ENCODE measurements at regions not wholly inside any gene's neighbourhood (a gene's known extent, or its start where the extent isn't known, plus 50 kb on each side); places are given as distances from the start of the nearest gene placed in this dataset.
"Not testable (repeated sequence)": the region's sequence is repeated elsewhere in the genome, so short reads cannot be mapped to it uniquely, and the experiment has no call there.

DNA sequence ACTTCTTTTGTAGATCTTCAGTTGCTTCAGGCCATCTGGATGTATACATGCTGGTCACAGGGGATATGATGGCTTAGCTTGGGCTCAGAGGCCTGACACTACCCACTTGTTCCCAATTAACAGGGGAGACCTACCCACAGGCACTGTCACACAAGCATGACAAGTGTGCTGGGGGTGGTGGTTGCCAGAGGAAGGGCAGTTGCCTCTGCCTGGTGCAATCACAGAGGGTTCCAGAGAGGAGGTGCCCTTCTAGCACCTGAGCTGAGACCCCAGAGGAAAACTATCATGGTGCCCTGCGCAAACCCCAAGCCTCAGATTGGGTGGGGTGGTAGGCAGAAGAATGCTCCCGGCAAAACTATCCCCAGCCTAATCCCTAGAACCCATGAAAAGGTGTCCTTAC, 65.6 kb upstream of the NANOS1 start:
- no peak for ATAC-seq (replicated peaks; ENCODE audit: extremely low read depth, poor library complexity, severe bottlenecking)
- Mint-ChIP-seq H3K27ac (ENCODE audit: low read depth) (no peak overlapping the region), H3K27me3 (peaks cover 57% of the 10 kb centered on the region), H3K36me3 (ENCODE audit: insufficient read depth) (no peaks in the 10 kb centered on the region), H3K4me3 (no peak overlapping the region), H3K9me3 (no peaks in the 10 kb centered on the region), H3K4me1 (no peaks in the 10 kb centered on the region)
- no peak for DNase-seq (ENCODE audit: low spot score in 2 of 2)

DNA sequence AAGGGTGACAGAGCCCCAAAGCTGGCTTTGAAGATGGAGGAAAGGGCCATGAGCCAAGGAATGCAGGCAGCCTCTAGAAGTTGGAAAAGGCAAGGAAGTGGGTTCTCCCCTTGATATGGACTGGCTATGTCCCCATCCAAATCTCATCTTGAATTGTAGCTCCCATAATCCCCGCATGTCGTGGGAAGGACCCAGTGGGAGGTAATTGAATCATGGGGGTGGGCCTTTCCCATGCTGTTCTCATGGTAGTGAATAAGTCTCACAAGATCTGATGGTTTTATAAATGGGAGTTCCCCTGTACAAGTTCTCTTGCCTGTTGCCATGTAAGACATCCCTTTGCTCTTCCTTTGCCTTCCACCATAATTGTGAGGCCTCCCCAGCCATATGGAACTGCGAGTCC, 65.0 kb upstream of the NANOS1 start:
- not testable (repeated sequence) for H3K9me3 Mint-ChIP-seq; H3K4me3 Mint-ChIP-seq; H3K27ac Mint-ChIP-seq (ENCODE audit: low read depth); DNase-seq (ENCODE audit: low spot score in 2 of 2); H3K4me1 Mint-ChIP-seq; H3K36me3 Mint-ChIP-seq (ENCODE audit: insufficient read depth); ATAC-seq (replicated peaks; ENCODE audit: extremely low read depth, poor library complexity, severe bottlenecking)
- peaks cover 63% of the 10 kb centered on the region for H3K27me3 Mint-ChIP-seq

DNA sequence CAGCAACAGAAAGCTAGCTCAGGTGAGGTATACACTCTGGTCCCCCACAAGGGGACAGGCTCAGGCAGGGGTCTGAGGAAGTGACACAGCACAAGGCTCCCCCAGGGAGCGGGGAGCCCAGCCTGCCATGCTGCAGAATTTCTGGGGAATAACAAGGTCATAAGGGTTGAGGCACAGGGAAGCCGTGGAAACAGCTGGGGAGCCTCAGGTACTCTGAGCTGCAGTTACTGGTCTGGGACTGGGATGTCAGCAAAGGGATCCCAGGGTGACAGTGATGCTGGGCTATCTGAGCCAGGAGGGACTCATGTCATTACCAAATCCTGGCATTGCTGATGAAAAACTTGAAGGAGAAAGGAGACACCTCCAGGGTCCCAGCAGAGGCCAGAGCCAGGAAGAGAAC, 64.4 kb upstream of the NANOS1 start:
- H3K36me3 Mint-ChIP-seq (ENCODE audit: insufficient read depth): no peaks in the 10 kb centered on the region
- no peaks in the 10 kb centered on the region for H3K4me1 Mint-ChIP-seq
- H3K4me3 Mint-ChIP-seq: no peak overlapping the region
- no peak overlapping the region for H3K27ac Mint-ChIP-seq (ENCODE audit: low read depth)
- no peaks in the 10 kb centered on the region for H3K9me3 Mint-ChIP-seq
- peaks cover 69% of the 10 kb centered on the region for H3K27me3 Mint-ChIP-seq
- DNase-seq (ENCODE audit: low spot score in 2 of 2) (no peak), ATAC-seq (replicated peaks; ENCODE audit: extremely low read depth, poor library complexity, severe bottlenecking) (no peak)

DNA sequence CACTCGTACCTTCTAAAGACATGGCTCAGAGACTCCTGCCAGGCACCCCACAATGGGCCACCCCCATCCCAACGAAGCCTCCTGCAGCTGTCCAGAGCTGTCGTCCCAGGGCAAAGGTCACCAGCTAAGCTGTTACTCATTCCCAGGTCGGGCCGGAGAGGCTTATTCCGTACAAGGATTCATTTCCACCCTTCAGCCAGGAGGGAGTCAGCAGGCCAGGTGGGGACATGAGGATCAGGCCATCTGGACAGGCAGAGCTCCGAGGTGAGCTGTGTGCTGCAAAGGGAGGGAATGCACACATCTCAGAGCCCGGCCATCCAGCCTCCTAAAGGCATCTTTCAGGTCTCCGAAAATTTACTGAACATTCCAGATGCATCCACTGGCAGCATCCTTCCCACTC, 63.9 kb upstream of the NANOS1 start:
- Mint-ChIP-seq H3K27ac (ENCODE audit: low read depth) (no peak overlapping the region), H3K36me3 (ENCODE audit: insufficient read depth) (no peaks in the 10 kb centered on the region), H3K4me1 (no peaks in the 10 kb centered on the region), H3K9me3 (no peaks in the 10 kb centered on the region), H3K27me3 (peaks cover 70% of the 10 kb centered on the region), H3K4me3 (no peak overlapping the region)
- no peak for ATAC-seq (replicated peaks; ENCODE audit: extremely low read depth, poor library complexity, severe bottlenecking)
- DNase-seq (ENCODE audit: low spot score in 2 of 2): no peak

DNA sequence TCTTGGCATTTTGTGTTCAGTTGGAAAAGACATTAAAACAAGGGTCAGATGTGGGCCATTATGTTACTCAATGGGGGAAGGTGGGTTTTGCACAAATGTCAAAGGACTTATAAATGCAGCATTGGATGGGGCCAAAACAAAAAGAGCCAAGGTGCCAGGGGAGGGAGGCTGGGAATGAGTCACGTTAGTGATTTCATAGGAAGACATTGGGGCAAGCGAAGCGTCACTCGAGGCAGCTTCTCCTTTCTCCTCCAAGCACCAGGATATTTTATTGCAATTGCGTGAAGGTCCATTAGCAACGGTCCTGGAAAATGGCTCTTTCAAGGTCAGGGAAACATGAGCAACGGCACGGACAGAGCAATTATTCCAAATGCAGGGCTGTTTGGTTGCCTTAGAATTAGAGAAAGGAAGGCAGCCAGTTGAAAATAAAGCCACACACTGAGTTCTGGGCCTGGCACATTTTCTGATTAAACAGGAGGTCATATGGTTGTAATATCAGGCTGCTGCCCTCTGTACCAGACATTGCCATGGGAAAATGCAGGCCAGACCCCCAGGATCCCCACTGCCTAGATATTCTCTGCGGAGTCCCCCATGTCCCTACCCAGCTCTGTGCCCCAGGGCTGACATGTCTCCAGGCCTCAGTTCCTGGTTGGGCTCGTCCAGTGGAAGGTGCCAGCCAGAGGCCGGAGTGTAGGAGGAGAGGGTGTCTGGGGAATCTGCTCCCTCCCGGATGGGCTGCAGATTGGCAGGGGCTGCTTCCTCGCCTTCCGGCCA, 63.3 kb upstream of the NANOS1 start:
- Mint-ChIP-seq H3K4me3 (no peak overlapping the region), H3K9me3 (no peaks in the 10 kb centered on the region), H3K36me3 (ENCODE audit: insufficient read depth) (no peaks in the 10 kb centered on the region), H3K27me3 (peaks cover 76% of the 10 kb centered on the region), H3K27ac (ENCODE audit: low read depth) (no peak overlapping the region), H3K4me1 (no peaks in the 10 kb centered on the region)
- no peak for DNase-seq (ENCODE audit: low spot score in 2 of 2)
- ATAC-seq (replicated peaks; ENCODE audit: extremely low read depth, poor library complexity, severe bottlenecking): no peak

DNA sequence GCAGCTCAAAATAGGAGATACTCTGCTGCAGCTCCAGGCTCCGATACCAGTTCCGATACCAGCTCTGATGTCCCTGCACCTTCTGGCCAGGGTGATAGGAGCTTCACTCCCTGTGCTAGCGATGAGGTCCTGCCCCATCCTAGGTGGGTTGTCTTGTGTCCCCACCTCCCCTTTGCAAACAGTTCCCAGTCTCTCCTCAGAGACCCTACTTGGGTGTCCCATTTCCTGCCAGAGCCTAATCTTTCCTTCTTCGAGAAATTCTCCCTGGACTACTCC, 62.7 kb upstream of the NANOS1 start:
- Mint-ChIP-seq H3K27ac (ENCODE audit: low read depth) (no peak overlapping the region), H3K4me1 (no peaks in the 10 kb centered on the region), H3K9me3 (no peaks in the 10 kb centered on the region), H3K27me3 (peaks cover 81% of the 10 kb centered on the region), H3K36me3 (ENCODE audit: insufficient read depth) (no peaks in the 10 kb centered on the region), H3K4me3 (no peak overlapping the region)
- DNase-seq (ENCODE audit: low spot score in 2 of 2) (no peak), ATAC-seq (replicated peaks; ENCODE audit: extremely low read depth, poor library complexity, severe bottlenecking) (no peak)

DNA sequence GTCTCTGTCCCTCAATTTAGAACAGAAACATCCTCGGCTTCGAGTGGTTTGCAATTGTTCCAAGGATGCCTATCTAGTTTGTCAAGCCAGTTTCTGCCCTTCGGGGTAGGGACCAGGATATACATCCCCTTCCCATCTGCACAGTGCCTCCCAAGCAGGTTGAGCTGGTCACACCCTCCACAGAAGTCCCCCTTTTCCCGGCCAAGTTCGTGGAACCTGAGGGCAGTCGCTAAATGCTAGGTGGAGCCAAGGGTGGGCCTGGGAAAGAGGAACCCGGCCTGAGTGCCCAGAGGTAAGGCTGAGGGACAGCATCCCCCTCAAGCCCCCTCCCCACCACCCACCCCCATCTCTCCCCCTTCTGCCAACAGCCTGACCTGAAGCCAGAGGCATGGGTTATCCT, 62.4 kb upstream of the NANOS1 start:
- DNase-seq (ENCODE audit: low spot score in 2 of 2): no peak

DNA sequence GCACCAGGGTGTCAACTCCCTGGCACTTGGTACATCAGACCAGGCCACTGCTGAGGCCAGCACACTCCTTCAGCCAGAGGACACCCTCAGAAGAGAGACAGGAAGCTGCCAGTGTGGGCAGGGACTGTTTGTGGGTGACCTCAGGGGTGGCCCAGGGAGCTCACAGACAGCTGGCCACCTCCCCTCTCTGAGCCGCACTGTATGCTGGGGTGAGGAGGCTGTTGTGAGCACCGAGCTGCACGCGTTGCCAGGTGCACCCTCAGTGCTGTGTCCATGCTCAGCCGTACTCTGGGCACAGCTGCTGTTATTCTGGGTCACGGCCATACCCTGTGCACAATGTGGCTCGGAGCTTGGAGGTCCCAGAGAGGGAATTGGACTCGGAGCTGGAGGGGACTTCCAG, 61.5 kb upstream of the NANOS1 start:
- no peaks in the 10 kb centered on the region for H3K36me3 Mint-ChIP-seq (ENCODE audit: insufficient read depth)
- no peaks in the 10 kb centered on the region for H3K9me3 Mint-ChIP-seq
- peaks cover 86% of the 10 kb centered on the region for H3K27me3 Mint-ChIP-seq
- H3K4me3 Mint-ChIP-seq: no peak overlapping the region
- H3K27ac Mint-ChIP-seq (ENCODE audit: low read depth): no peak overlapping the region
- ATAC-seq (replicated peaks; ENCODE audit: extremely low read depth, poor library complexity, severe bottlenecking): no peak
- H3K4me1 Mint-ChIP-seq: no peaks in the 10 kb centered on the region
- no peak for DNase-seq (ENCODE audit: low spot score in 2 of 2)

More for the DNA sequence above, 62.4 kb upstream of the NANOS1 start:
- Mint-ChIP-seq H3K27me3 (peaks cover 85% of the 10 kb centered on the region), H3K4me1 (no peaks in the 10 kb centered on the region), H3K9me3 (no peaks in the 10 kb centered on the region), H3K36me3 (ENCODE audit: insufficient read depth) (no peaks in the 10 kb centered on the region), H3K4me3 (no peak overlapping the region), H3K27ac (ENCODE audit: low read depth) (no peak overlapping the region)
- ATAC-seq (replicated peaks; ENCODE audit: extremely low read depth, poor library complexity, severe bottlenecking): no peak

DNA sequence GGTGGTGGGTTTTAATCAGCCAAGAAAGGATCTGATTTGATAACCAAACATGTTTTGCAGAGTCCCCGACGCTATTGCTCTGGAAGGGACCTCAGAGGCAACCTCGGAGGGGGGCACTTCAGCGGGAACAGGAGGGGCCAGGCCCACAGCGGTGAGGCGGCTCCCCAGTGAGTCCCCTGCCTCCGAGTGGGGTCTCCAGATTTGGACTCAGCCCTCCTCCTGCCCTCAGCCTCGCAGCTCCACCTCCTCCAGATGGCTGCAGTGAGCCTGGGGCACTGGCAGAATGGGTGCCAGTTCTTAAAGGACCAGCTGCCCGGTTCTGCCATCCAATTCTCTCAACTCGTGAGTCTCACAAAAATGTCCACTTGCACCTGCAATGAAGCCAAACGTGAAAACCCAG, 61.0 kb upstream of the NANOS1 start:
- H3K36me3 Mint-ChIP-seq (ENCODE audit: insufficient read depth): no peaks in the 10 kb centered on the region
- H3K9me3 Mint-ChIP-seq: peaks cover 2% of the 10 kb centered on the region
- H3K27ac Mint-ChIP-seq (ENCODE audit: low read depth): no peak overlapping the region
- ATAC-seq (replicated peaks; ENCODE audit: extremely low read depth, poor library complexity, severe bottlenecking) (no peak), DNase-seq (ENCODE audit: low spot score in 2 of 2) (no peak)
- peaks cover 86% of the 10 kb centered on the region for H3K27me3 Mint-ChIP-seq
- H3K4me1 Mint-ChIP-seq: no peaks in the 10 kb centered on the region
- no peak overlapping the region for H3K4me3 Mint-ChIP-seq

DNA sequence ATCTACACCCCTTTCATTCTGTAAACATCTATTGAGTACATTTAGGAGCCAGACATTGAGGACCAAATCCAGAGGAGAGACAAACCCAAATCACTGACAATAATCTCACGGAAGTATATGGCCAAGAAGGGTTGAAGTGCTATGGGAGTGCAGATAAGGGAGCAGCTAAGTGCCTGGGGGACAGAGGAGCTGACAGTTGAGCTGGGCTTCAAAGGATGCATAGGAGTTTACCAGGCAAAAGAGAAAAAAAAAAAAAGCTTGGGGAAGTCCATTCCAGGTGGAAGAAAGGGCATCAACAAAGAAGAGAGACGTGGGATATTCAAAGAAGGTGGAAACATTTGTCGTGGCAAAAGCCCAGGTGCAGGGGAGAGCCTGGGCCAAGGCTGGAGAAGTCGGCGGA, 60.5 kb upstream of the NANOS1 start:
- no peak for ATAC-seq (replicated peaks; ENCODE audit: extremely low read depth, poor library complexity, severe bottlenecking)
- Mint-ChIP-seq H3K36me3 (ENCODE audit: insufficient read depth) (no peaks in the 10 kb centered on the region), H3K27ac (ENCODE audit: low read depth) (no peak overlapping the region), H3K27me3 (peaks cover 86% of the 10 kb centered on the region), H3K4me1 (no peaks in the 10 kb centered on the region), H3K9me3 (peaks cover 6% of the 10 kb centered on the region), H3K4me3 (no peak overlapping the region)
- DNase-seq (ENCODE audit: low spot score in 2 of 2): no peak

DNA sequence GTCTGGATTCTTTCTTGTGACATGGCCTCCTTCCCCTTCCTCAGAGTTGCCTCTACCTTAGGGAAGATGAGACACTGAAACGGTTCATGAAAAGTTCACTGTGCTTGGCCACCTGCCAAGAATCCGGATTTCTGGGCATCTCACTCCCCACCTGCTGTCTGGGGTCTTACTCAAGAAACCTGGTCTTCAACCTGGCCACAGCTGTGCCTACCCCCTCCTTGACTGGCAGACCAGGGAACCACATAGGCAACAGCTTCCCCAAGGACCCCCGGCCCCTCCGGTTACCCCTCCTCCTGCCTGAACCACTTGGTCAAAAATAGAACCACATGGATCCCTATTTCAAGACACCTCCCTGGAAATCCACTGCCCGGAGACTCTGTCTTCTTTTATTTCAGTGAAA, 58.7 kb upstream of the NANOS1 start:
- H3K36me3 Mint-ChIP-seq (ENCODE audit: insufficient read depth): peaks cover 2% of the 10 kb centered on the region
- DNase-seq (ENCODE audit: low spot score in 2 of 2) (no peak), ATAC-seq (replicated peaks; ENCODE audit: extremely low read depth, poor library complexity, severe bottlenecking) (no peak)
- H3K27me3 Mint-ChIP-seq: peaks cover 81% of the 10 kb centered on the region
- H3K9me3 Mint-ChIP-seq: peaks cover 6% of the 10 kb centered on the region
- H3K27ac Mint-ChIP-seq (ENCODE audit: low read depth): no peak overlapping the region
- no peak overlapping the region for H3K4me3 Mint-ChIP-seq
- H3K4me1 Mint-ChIP-seq: no peaks in the 10 kb centered on the region

DNA sequence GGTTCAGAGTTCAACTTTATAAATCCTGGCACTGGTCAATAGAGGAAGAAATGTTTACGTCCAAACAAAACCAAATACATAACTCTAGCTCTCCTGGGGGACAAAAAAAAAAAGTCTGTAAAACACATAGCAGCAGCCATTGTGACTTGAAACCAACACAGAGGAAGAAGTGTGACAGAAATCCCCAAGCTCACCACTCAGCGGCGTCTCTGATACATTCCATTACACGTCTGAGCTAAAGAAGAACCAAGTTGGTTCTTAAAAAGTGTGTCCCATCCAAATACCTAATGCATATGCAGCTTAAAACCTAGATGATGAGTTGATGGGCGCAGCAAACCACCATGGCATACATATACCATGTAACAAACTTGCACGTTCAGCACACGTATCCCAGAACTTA, 58.3 kb upstream of the NANOS1 start:
- Mint-ChIP-seq H3K4me1 (no peaks in the 10 kb centered on the region), H3K9me3 (peaks cover 6% of the 10 kb centered on the region), H3K27me3 (peaks cover 81% of the 10 kb centered on the region), H3K4me3 (no peak overlapping the region), H3K36me3 (ENCODE audit: insufficient read depth) (peaks cover 2% of the 10 kb centered on the region), H3K27ac (ENCODE audit: low read depth) (no peak overlapping the region)
- ATAC-seq (replicated peaks; ENCODE audit: extremely low read depth, poor library complexity, severe bottlenecking): no peak
- no peak for DNase-seq (ENCODE audit: low spot score in 2 of 2)

DNA sequence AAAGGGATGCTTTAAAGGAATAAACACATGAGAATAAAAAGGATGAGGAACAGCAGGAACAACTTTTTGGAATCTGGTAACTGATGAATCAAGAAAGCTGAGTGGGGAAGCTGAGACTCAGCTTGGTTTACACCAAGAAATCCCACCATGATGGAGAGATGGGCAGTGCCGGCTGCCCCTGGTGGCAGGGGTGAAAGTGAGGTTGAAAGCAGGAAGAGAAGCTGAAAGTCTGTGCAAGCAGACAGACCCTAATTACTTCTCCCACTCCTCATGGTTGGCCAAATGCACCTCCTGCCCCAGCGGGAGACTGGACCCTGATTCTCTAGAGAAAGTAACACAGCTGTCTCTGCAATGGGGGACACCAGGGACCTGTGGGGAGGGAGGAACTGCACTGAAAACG, 57.6 kb upstream of the NANOS1 start:
- ATAC-seq (replicated peaks; ENCODE audit: extremely low read depth, poor library complexity, severe bottlenecking): no peak
- H3K9me3 Mint-ChIP-seq: peaks cover 6% of the 10 kb centered on the region
- peaks cover 2% of the 10 kb centered on the region for H3K36me3 Mint-ChIP-seq (ENCODE audit: insufficient read depth)
- no peak overlapping the region for H3K27ac Mint-ChIP-seq (ENCODE audit: low read depth)
- H3K4me1 Mint-ChIP-seq: no peaks in the 10 kb centered on the region
- H3K27me3 Mint-ChIP-seq: peaks cover 81% of the 10 kb centered on the region
- no peak overlapping the region for H3K4me3 Mint-ChIP-seq
- DNase-seq (ENCODE audit: low spot score in 2 of 2): no peak

DNA sequence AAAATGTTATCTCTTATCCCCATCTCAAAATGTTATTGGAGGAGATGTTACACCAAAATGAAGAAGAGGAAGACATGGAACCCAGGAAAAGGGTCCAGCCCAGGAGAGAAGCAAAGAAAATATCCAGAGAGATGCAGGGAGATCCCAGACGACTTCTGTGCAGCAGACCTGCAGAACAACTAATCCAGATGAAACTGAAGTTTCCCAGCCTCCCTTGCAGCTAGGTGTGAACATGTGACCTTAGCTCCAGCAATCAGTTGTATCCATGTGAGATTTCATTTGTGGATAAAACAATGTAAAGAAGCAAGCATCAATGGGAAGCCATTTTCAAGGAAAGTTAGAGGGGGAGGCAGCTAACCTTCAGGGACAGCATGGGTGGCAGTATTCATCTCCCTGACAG, 55.8 kb upstream of the NANOS1 start:
- H3K9me3 Mint-ChIP-seq: peaks cover 6% of the 10 kb centered on the region
- ATAC-seq (replicated peaks; ENCODE audit: extremely low read depth, poor library complexity, severe bottlenecking) (no peak), DNase-seq (ENCODE audit: low spot score in 2 of 2) (no peak)
- H3K27ac Mint-ChIP-seq (ENCODE audit: low read depth): no peak overlapping the region
- peaks cover 81% of the 10 kb centered on the region for H3K27me3 Mint-ChIP-seq
- no peak overlapping the region for H3K4me3 Mint-ChIP-seq
- peaks cover 2% of the 10 kb centered on the region for H3K36me3 Mint-ChIP-seq (ENCODE audit: insufficient read depth)
- H3K4me1 Mint-ChIP-seq: no peaks in the 10 kb centered on the region

All from central memory CD8-positive, alpha-beta T cell (primary cell).